ENCODE measurements at regions not wholly inside any gene's neighbourhood (a gene's known extent, or its start where the extent isn't known, plus 50 kb on each side); places are given as distances from the start of the nearest gene placed in this dataset.

DNA sequence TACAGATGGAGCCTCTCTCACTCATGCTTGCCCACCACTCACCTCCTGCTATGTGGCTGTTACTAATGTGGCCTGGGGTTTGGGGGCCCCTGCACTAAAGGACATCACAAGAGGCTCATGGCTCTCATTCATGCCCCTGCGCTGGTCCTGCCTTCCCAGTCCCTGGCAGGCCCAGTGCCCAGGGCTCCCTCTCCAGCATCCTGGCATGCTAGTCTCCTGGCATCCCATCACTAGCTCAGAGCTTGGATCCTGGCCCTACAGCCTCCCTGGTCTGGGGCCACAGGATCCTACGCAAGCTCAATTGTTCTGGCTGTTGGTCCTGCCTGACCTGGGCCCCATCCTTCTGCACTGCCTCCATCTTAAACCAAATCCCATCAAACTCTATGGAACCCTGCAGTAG, 685.4 kb downstream of the PTPRU start:
- H3K4me3 ChIP-seq (replicated peaks in 1 of 2; ENCODE audit: low read depth in 1 of 2, low read length in 2 of 2), result no peak overlapping the region
- H3K27me3 ChIP-seq (ENCODE audit: insufficient read depth, low read length), result 0 out of 2 replicates have a peak, but pooled peaks cover 12% of the 10 kb centered on the region
- no peaks in the 10 kb centered on the region for H3K9me3 ChIP-seq (ENCODE audit: control insufficient read depth in 1 of 2, insufficient read depth in 1 of 2, low read depth in 1 of 2, low read length in 2 of 2)
- H3K4me1 ChIP-seq (ENCODE audit: control insufficient read depth in 1 of 2, insufficient read depth in 2 of 2, low read length in 2 of 2), result no peaks in the 10 kb centered on the region
- no peak overlapping the region for H3K4me2 ChIP-seq (ENCODE audit: low read length)
- RAD21 ChIA-PET (ENCODE audit: low non-redundant PET in 1 of 2, low total read pairs in 2 of 2, uncharacterized antibody in 2 of 2, unreplicated experiment in 2 of 2), result no interaction called here
- ATAC-seq, result no peak
- POLR2A ChIA-PET, result no interaction called here
- H4K20me1 ChIP-seq (ENCODE audit: insufficient read depth), result no peaks in the 10 kb centered on the region
- H3K27ac ChIP-seq (ENCODE audit: low read depth, low read length), result no peak overlapping the region
- no peaks in the 10 kb centered on the region for H3K79me2 ChIP-seq (ENCODE audit: insufficient read depth, low read length)
- no TSS peak for BruUV-seq (replicated peaks)
- no peak for DNase-seq (ENCODE audit: low read depth, low spot score)
- intact Hi-C loops (cut with micrococcal nuclease), result no loop called here
- no peaks in the 10 kb centered on the region for H3K9me2 ChIP-seq (ENCODE audit: insufficient read depth)
- CTCF ChIA-PET, result no interaction called here
- H3K36me3 ChIP-seq (ENCODE audit: control insufficient read depth in 1 of 2, insufficient read depth in 2 of 2, low read length in 2 of 2), result no peaks in the 10 kb centered on the region
- H3K9ac ChIP-seq (ENCODE audit: low read length), result no peak overlapping the region
- no peak overlapping the region for H2AFZ ChIP-seq (ENCODE audit: low read depth, low read length, poor library complexity, severe bottlenecking)
- TF ChIP-seq, protein P1, sequence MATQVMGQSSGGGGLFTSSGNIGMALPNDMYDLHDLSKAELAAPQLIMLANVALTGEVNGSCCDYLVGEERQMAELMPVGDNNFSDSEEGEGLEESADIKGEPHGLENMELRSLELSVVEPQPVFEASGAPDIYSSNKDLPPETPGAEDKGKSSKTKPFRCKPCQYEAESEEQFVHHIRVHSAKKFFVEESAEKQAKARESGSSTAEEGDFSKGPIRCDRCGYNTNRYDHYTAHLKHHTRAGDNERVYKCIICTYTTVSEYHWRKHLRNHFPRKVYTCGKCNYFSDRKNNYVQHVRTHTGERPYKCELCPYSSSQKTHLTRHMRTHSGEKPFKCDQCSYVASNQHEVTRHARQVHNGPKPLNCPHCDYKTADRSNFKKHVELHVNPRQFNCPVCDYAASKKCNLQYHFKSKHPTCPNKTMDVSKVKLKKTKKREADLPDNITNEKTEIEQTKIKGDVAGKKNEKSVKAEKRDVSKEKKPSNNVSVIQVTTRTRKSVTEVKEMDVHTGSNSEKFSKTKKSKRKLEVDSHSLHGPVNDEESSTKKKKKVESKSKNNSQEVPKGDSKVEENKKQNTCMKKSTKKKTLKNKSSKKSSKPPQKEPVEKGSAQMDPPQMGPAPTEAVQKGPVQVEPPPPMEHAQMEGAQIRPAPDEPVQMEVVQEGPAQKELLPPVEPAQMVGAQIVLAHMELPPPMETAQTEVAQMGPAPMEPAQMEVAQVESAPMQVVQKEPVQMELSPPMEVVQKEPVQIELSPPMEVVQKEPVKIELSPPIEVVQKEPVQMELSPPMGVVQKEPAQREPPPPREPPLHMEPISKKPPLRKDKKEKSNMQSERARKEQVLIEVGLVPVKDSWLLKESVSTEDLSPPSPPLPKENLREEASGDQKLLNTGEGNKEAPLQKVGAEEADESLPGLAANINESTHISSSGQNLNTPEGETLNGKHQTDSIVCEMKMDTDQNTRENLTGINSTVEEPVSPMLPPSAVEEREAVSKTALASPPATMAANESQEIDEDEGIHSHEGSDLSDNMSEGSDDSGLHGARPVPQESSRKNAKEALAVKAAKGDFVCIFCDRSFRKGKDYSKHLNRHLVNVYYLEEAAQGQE (IDR thresholded peaks at IDR 0.05; ENCODE audit: low read depth), result no peak
- TF ChIP-seq EZH2phosphoT487 (IDR thresholded peaks at IDR 0.05; ENCODE audit: borderline replicate concordance) (no peak), JUND (IDR thresholded peaks at IDR 0.05) (no peak), POLR2A (IDR thresholded peaks at IDR 0.05; ENCODE audit: borderline replicate concordance, extremely low read depth, insufficient read depth, insufficient read length) (no peak), EGR1 (IDR thresholded peaks at IDR 0.05; ENCODE audit: low read depth) (no peak), SP1 (IDR thresholded peaks at IDR 0.05; ENCODE audit: low read depth) (no peak), SRF (IDR thresholded peaks at IDR 0.05; ENCODE audit: low read depth) (no peak), SIN3A (IDR thresholded peaks at IDR 0.05; ENCODE audit: low read depth) (no peak), FOSL1 (IDR thresholded peaks at IDR 0.05; ENCODE audit: low read depth) (no peak), YY1 (IDR thresholded peaks at IDR 0.05; ENCODE audit: extremely low read depth, insufficient replicate concordance, low read depth, low read length) (no peak), EZH2 (IDR thresholded peaks at IDR 0.05) (no peak), ELF1 (IDR thresholded peaks at IDR 0.05; ENCODE audit: borderline replicate concordance, low read depth) (no peak)
- TF ChIP-seq, protein P2, sequence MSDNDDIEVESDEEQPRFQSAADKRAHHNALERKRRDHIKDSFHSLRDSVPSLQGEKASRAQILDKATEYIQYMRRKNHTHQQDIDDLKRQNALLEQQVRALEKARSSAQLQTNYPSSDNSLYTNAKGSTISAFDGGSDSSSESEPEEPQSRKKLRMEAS (IDR thresholded peaks at IDR 0.05), result no peak
- TF ChIP-seq, protein P3, sequence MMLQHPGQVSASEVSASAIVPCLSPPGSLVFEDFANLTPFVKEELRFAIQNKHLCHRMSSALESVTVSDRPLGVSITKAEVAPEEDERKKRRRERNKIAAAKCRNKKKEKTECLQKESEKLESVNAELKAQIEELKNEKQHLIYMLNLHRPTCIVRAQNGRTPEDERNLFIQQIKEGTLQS (IDR thresholded peaks at IDR 0.05), result no peak

Measured in HCT116 (cell line).